ENCODE measurements at regions not wholly inside any gene's neighbourhood (a gene's known extent, or its start where the extent isn't known, plus 50 kb on each side); places are given as distances from the start of the nearest gene placed in this dataset.

GRCh38 chr10:108496106-108496505, 1331.6 kb upstream of the SORCS1 start:
- TF ChIP-seq CTCF (IDR thresholded peaks at IDR 0.05; ENCODE audit: low read depth, low read length, missing control alignments) = no peak
- H3K4me3 ChIP-seq (replicated peaks; ENCODE audit: low read depth, low read length) = no peak overlapping the region
- no peak for DNase-seq (ENCODE audit: extremely low read depth, low read depth)

GRCh38 chr10:108490944-108491343, 1326.4 kb upstream of the SORCS1 start:
- H3K4me3 ChIP-seq (replicated peaks; ENCODE audit: low read depth, low read length) = no peak overlapping the region
- DNase-seq (ENCODE audit: extremely low read depth, low read depth) = no peak
- no peak for TF ChIP-seq CTCF (IDR thresholded peaks at IDR 0.05; ENCODE audit: low read depth, low read length, missing control alignments)

GRCh38 chr10:108471420-108471819, 1306.9 kb upstream of the SORCS1 start:
- H3K4me3 ChIP-seq (replicated peaks; ENCODE audit: low read depth, low read length) = no peak overlapping the region
- DNase-seq (ENCODE audit: extremely low read depth, low read depth) = no peak
- TF ChIP-seq CTCF (IDR thresholded peaks at IDR 0.05; ENCODE audit: low read depth, low read length, missing control alignments) = no peak

- no peak for DNase-seq (ENCODE audit: extremely low read depth, low read depth)
- TF ChIP-seq CTCF (IDR thresholded peaks at IDR 0.05; ENCODE audit: low read depth, low read length, missing control alignments) = no peak
- H3K4me3 ChIP-seq (replicated peaks; ENCODE audit: low read depth, low read length) = no peak overlapping the region
Measured at GRCh38 chr10:108469940-108470339, 1305.4 kb upstream of the SORCS1 start.

- DNase-seq (ENCODE audit: extremely low read depth, low read depth) = no peak
- peak overlapping the region; percentile 44 for H3K4me3 ChIP-seq (replicated peaks; ENCODE audit: low read depth, low read length)
- no peak for TF ChIP-seq CTCF (IDR thresholded peaks at IDR 0.05; ENCODE audit: low read depth, low read length, missing control alignments)
Measured at GRCh38 chr10:108465871-108466641, 1301.5 kb upstream of the SORCS1 start.

- no peak overlapping the region for H3K4me3 ChIP-seq (replicated peaks; ENCODE audit: low read depth, low read length)
- no peak for TF ChIP-seq CTCF (IDR thresholded peaks at IDR 0.05; ENCODE audit: low read depth, low read length, missing control alignments)
- no peak for DNase-seq (ENCODE audit: extremely low read depth, low read depth)
Measured at GRCh38 chr10:108462005-108462404, 1297.5 kb upstream of the SORCS1 start.

GRCh38 chr10:108454793-108455192, 1290.3 kb upstream of the SORCS1 start:
- peak; percentile 41 for DNase-seq (ENCODE audit: extremely low read depth, low read depth)
- H3K4me3 ChIP-seq (replicated peaks; ENCODE audit: low read depth, low read length) = no peak overlapping the region
- no peak for TF ChIP-seq CTCF (IDR thresholded peaks at IDR 0.05; ENCODE audit: low read depth, low read length, missing control alignments)
